Tibial nerve (tissue), 3 donors: ENCODE measurements at regions not wholly inside any gene's neighbourhood (a gene's known extent, or its start where the extent isn't known, plus 50 kb on each side); places are given as distances from the start of the nearest gene placed in this dataset.
"Not testable (repeated sequence)": the region's sequence is repeated elsewhere in the genome, so short reads cannot be mapped to it uniquely, and the experiment has no call there.

ENCODE experiments used
- CTCF ChIP-seq, 5 experiments: fragments of 200-600 bp in 3 of 5; fragments of 450-650 bp in 2 of 5; sonication (generic) in 3 of 5; IDR thresholded peaks; one replicate each; pipeline ENCODE4 v1.5.1; 2016 to 2019; ENCODE audit warnings: antibody characterized with exemption in 5 of 5, mild to moderate bottlenecking in 3 of 5, moderate library complexity in 2 of 5
- POLR2A ChIP-seq, 2 donors: fragments of 450-650 bp; IDR thresholded peaks; one replicate each; pipeline ENCODE4 v1.6.1; 2017; ENCODE audit warnings: antibody characterized with exemption in 2 of 2, mild to moderate bottlenecking in 2 of 2, moderate library complexity in 2 of 2

GRCh38 chr12:8403834-8404233 is 51.9 kb upstream of the CLEC6A start:
- TF ChIP-seq POLR2A, CTCF (IDR thresholded peaks at IDR 0.05): not testable (repeated sequence)
